GM13977 (cell line): ENCODE measurements at regions not wholly inside any gene's neighbourhood (a gene's known extent, or its start where the extent isn't known, plus 50 kb on each side); places are given as distances from the start of the nearest gene placed in this dataset.

Experiments
- DNase-seq: peaks from one replicate; pipeline ENCODE4 v3.0.0; 2012; ENCODE audit warnings: low spot score
- in situ Hi-C: fragments of 300-500 bp; cut with MboI; formaldehyde crosslinking; loops from one replicate; pipeline ENCODE4 v1.12.0; 2022; ENCODE audit warnings: low sequenced_read_pairs, low pct_unique_long_range_greater_than_20kb, mixed read lengths, inconsistent platforms; ENCODE audit not compliant: unreplicated experiment
- TF ChIP-seq, protein P1 (sequence below): IDR thresholded peaks from 2 replicates; pipeline ENCODE4 v1.5.1; 2012; ENCODE audit warnings: mild to moderate bottlenecking, control low read depth; ENCODE audit not compliant: insufficient read depth; ENCODE audit errors: extremely low read depth, missing control alignments

DNA sequence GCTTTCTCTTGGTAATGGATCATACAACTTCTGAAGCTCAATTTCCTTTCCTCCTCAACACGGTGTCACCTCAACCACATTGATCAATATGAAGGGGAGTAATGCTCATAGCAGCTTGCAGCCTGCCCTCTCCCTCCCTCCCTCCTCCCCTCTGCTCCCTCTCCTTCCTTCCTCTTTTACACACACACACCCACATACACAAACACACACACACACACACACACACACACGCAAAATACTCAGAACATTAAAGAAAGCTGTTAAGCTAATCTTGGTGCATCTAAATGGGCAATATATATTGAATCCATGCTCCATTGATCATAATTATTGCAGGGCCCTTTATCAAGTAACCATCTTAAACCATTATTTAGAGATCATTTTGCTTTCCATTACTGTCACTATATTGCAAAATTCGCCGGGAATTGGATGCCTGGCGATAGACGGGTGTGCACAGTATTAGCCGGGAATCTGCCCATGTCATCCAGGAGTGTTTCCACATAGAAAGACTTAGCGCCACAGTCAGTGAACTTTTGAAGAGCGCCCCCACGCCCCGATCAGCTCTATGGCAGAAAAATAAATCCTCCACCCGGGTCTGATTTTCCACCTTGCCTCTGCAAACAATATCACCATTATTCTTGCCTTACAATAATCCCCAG, 122.0 kb downstream of the PRLHR start:
- TF ChIP-seq, protein P1, sequence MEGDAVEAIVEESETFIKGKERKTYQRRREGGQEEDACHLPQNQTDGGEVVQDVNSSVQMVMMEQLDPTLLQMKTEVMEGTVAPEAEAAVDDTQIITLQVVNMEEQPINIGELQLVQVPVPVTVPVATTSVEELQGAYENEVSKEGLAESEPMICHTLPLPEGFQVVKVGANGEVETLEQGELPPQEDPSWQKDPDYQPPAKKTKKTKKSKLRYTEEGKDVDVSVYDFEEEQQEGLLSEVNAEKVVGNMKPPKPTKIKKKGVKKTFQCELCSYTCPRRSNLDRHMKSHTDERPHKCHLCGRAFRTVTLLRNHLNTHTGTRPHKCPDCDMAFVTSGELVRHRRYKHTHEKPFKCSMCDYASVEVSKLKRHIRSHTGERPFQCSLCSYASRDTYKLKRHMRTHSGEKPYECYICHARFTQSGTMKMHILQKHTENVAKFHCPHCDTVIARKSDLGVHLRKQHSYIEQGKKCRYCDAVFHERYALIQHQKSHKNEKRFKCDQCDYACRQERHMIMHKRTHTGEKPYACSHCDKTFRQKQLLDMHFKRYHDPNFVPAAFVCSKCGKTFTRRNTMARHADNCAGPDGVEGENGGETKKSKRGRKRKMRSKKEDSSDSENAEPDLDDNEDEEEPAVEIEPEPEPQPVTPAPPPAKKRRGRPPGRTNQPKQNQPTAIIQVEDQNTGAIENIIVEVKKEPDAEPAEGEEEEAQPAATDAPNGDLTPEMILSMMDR, result no peak
- no peak for DNase-seq
- in situ Hi-C loops, result no loop called here

DNA sequence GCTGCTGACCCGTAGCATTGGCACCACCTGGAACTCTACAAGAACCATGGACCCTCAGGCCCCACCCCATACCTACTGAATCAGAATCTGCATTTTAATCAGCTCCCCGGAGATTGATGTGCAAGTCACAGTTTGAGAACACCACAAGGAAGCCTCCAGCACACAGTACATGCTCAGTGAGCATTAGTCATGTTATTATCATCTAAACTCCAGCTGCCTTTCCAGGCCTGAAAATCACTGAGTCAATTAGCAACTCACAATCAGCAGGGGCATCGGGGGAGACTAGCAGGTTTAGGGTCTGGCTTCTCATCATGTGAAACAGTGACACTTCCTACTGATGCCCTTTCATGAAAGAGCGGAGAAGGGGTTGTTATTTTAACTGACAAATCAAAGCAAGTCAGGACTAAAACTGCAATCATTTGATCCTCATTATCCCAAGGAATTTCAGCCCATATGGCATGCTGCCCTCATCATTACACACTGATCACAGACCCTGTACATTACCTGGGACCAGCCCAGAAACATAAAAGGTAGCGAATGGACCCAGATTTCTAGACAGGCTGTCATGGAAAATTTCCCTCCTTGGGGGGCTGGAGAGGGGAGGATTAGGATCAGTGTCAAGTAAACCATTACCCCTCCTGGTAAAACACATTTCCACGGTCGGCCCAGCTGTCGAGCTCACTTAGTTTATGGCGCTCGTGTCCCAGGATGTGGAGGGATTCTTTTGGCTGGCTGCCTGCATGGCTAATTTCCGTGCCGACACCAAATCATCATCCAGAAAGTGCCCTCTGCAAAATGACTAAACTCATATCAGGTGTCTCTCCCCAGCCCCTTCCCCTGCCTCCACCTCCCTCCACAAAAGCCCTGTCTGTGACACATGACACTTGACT, 122.8 kb downstream of the PRLHR start:
- DNase-seq, result no peak
- in situ Hi-C loops, result no loop called here
- TF ChIP-seq, protein P1, result no peak

DNA sequence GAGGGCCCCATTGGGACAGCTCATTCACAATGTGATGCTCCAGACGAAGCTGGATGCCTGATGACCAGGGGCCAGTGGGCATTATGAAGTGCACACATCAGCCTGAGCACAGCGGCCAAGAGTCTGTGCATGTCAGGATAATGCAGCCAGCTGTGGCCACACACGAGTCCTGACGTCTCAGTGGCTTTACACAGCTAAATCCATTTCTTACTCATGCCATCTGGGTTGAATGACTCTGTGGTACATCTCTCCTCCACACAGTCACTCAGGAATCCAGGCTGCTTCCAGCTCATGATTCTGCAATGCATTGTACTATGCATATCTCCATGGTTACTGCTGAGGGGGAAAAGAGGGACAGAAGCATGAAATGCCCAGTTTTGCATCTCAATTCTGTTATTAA, 123.6 kb downstream of the PRLHR start:
- in situ Hi-C loops, result no loop called here
- no peak for DNase-seq
- TF ChIP-seq, protein P1, result no peak

DNA sequence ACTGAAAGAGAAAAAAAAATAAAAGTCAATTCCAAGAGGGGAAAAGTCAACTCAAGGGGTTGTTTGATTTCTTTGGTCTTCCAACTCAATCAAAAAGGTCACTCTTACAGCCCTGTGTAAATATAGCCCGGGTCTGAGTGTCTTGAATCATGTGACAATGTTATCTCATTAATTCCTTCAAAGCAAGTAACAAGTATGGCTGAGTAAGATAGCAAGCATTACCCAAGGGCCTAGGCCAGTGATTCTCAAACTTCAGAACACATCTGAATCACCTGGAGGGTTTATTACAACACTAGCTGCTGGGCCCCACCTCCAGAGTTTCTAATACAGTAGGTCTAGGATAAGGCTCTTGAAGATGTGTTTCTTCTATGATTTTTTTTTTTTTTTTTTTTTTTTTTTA, 125.0 kb downstream of the PRLHR start:
- DNase-seq, result no peak
- TF ChIP-seq, protein P1, result no peak
- in situ Hi-C loops, result no loop called here

DNA sequence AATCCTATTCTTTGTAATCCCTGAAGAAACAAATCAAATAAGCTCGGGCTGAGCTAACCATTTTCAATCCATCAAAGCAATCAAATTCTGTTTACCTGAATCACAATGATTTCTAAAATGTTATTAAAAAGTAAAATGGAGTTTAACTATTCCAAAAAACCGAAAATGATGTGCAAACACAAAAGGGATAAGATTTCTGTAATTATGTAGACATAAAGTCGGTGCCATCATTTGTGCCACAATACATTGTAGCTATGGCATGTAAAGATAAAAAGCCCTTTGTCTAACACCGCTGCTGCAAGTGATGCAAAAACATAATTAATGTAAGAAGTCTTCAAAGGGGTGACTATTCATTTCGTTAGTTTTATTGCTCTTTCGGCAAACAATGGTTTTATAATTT, 125.1 kb upstream of the FAM204A start:
- TF ChIP-seq, protein P1, result no peak
- no peak for DNase-seq
- in situ Hi-C loops, result no loop called here

DNA sequence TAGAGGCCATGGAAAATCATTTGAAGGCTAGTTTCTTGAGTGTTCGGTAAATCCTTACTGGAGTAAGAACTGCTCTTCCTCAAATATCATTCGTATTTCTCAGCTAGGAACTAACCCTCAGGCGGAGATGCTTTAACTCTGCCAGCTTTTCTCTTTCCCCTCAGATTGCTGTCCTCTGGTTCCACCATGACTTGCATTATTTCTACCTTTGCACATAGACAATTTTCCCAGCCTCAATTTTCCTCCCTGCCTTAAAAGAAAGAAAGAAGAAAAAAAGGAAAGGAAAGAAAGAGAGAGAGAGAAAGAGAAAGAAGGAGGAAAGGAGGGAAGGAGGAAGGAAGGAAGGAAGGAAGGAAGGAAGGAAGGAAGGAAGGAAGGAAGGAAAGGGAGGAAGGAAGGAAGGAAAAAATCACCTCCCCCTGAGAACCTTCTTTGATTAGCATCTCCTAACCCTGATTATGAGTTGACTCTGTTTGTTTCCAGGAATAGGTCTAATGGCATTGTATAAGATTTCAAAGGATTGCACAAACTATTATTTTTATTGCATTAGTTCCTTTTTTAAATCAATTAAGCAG, 123.3 kb upstream of the FAM204A start:
- in situ Hi-C loops, result no loop called here
- DNase-seq, result no peak
- TF ChIP-seq, protein P1, result no peak
